Glomerular endothelial cell (primary cell): ENCODE measurements at regions not wholly inside any gene's neighbourhood (a gene's known extent, or its start where the extent isn't known, plus 50 kb on each side); places are given as distances from the start of the nearest gene placed in this dataset.

ENCODE experiments used
- DNase-seq: peaks from one replicate; pipeline ENCODE4 v3.0.0-alpha.2; 2011; ENCODE audit warnings: low read depth, low spot score; ENCODE audit errors: extremely low read depth

DNA sequence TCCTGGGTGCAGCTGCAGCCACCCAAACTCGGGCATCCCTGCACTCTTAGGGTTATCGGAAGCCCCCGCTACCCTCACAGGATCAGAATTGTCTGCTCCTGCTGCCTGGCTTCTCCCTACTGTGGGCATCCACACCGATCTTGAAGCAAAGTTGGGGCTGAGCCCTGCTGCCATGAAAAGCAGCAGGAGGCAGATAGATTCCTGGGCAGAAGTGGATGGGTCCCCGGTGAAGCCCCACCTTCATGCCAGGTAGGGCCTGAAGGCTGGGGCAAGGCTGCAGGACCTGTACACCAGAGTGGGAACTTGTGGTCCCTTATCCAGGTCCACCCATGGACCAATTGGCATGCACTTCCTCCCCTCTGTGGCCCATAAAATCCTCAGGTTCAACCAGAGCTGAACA is 922.6 kb upstream of the KCND2 start:
- no peak for DNase-seq

DNA sequence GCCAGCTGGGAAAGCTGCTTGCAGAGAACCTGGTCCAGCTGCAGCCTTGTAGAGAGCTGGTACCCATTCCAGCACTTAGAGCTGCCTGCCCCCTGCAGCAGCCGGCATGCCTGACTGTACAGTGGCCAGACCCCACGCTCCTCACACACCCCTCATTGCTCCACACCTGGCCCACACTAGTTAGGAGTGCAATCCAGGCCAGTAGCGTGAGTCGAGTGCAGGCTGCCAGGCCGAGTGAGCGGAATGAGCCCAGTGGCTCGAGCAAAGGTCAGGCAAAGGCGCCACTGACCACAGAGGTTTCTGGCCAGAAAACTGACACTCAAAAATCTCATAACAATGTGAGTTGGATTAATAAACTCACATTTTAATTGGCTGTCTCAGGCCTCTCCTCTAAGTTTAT is 921.7 kb upstream of the KCND2 start:
- DNase-seq: no peak

- DNase-seq: no peak
Measured at GRCh38 chr7:119374436-119374835, 898.5 kb upstream of the KCND2 start.

DNA sequence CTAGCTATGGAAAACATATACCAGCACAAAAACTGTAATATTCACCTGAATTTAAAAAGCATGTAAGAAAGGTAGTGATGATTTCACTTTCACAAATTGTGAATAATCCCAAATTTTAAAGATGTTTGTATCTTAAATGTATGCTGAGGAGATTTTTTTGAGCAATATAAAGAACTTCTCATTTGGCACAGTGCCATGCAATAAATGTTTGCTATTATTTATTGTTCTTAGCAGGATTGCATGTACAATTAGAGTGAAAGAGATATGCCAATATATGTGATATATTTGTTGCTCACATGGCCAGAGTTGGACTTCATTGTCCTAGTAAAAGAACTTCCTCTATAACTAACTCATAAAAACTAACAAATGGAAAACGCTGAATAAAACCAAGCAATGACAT is 895.1 kb upstream of the KCND2 start:
- DNase-seq: no peak

- no peak for DNase-seq
Measured at GRCh38 chr7:119382726-119383125, 890.2 kb upstream of the KCND2 start.

DNA sequence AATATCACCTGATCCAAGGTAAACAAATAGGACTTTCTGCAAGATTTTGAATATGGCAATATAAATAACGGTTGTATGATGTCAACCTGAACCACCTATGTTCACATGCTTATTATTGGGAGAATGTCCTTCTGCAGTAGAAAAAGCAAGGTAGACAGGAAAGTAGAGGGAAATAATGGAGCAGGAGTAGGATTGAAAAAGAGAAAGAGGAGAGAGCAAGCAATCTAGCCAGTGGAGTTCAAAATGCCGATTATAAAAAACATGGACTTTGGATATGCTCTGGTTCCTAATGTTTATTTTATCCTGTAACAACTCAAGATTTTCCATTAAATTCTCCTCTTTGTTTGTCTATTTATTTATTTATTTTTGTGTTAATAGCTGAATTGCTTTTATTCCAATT is 878.0 kb upstream of the KCND2 start:
- no peak for DNase-seq

DNA sequence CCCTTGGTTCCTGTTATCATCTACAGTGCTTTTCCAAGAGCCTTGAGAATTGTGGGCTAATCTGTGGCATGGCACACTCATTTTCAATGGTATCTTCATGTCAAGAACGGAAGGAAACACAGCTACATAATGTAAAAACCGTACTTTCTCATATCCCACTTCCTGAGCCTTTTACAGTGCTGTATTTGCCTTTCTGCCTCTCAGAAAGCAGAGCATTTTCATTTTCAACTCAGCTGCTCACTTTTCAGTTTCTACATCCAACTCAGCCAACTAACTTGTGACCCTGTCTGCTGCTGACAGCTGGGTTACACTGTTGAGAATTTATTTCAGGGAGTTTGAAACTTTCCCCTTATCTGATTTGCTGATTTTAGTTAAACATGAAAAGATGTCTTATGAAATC is 875.8 kb upstream of the KCND2 start:
- no peak for DNase-seq

DNA sequence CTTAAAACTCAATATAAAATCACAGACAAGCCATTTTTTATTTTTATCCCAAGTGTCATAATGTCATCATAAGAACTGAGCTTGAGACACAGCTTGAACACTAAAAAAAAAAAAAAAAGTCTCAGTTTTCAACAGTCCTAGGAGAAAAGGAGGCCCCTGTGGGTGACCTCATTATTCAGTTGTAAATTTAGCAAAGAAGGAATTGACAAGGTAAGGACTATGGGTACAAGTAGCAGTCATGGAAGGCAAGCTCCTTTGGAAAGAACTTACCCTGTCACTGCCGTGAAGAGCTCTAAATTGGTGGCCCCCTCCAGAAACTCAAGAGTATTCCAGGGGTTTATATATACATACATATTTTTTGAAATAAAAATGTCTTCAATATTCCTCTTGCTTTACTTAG is 864.4 kb upstream of the KCND2 start:
- DNase-seq: no peak

- DNase-seq: no peak
Measured at GRCh38 chr7:119413314-119413805, 859.6 kb upstream of the KCND2 start.

DNA sequence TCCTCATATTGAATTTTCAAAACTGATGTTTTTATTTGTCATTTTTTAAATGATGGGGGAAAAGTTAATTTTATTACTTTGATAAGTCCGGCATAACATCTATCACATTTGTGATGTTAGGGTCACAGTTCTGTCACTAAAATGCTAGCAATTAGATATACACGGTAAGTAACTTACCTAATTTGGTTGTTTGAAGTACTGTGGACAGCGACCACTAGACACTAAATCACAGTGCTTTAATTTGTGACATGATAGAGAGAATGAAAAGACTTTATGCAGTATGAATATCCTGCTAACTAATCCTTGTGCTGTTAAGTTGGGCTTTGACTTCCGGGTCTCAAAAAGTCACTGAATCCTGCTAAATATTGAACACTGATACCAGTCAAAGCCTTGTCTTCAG is 857.3 kb upstream of the KCND2 start:
- no peak for DNase-seq

GRCh38 chr7:119421657-119422056 is 851.3 kb upstream of the KCND2 start:
- no peak for DNase-seq

- no peak for DNase-seq
Measured at GRCh38 chr7:119436882-119437281, 836.1 kb upstream of the KCND2 start.

- no peak for DNase-seq
Measured at GRCh38 chr7:119438315-119438714, 834.7 kb upstream of the KCND2 start.

DNA sequence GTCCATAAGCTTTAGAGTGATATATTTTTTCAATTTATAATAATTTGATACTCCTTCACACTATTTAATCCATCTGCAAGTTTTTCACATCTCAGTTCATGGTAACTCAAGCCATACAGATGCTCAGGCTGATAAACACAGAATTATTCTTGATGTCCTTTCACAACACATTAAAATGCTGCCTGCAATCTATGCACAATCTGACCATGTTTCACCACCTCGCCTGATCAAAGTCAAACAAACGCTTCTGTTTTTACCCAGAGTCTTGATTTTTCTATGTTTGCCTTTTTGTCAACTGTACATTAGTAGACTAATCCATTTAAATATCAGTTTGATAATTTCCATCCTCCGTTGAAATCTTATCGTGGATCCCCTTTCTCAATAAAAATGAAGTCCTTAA is 833.8 kb upstream of the KCND2 start:
- no peak for DNase-seq

- DNase-seq: no peak
Measured at GRCh38 chr7:119452401-119452800, 820.6 kb upstream of the KCND2 start.

DNA sequence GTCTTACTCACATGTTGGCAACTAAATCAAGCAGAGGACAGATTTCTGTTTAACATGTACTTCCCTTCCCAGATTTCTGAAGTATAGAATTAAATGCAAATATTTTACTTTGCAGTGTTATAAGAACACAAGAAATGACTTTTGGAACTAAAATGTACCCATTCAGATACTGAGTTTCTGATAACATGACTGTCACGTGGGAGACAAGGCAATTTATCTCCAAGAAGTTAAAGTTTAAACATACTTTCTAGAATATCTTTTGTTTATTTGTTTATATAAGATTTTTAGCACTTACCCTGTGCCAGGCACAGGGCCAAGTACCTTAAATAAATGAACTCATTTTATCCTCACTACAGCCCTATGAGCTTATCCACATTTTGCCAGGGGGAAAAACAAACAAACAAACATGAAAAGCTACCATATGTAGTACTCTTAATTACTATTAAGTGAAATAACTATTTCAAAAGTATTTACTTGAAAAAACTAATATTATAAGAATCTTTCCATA is 807.1 kb upstream of the KCND2 start:
- no peak for DNase-seq

GRCh38 chr7:119472408-119473038 is 800.5 kb upstream of the KCND2 start:
- no peak for DNase-seq

- DNase-seq: no peak
Measured at GRCh38 chr7:119482209-119482608, 790.8 kb upstream of the KCND2 start.

DNA sequence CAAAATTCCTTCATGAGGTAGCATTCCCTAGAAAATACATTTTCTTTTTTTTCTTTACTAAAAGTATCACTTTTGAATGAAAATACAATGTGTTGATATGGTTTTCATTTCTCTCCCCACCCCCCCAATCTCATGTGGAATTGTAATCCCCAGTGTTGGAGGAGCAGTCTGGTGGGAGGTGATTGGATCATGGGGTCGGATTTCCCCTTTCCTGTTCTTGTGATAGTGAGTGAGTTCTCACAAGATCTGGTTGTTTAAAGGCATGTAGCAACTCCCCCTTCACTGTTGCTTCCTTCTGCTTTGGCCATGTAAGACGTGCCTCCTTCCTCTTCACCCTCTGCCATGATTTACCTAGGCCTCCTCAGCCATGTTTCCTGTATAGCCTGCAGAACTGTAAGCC is 790.3 kb upstream of the KCND2 start:
- no peak for DNase-seq

DNA sequence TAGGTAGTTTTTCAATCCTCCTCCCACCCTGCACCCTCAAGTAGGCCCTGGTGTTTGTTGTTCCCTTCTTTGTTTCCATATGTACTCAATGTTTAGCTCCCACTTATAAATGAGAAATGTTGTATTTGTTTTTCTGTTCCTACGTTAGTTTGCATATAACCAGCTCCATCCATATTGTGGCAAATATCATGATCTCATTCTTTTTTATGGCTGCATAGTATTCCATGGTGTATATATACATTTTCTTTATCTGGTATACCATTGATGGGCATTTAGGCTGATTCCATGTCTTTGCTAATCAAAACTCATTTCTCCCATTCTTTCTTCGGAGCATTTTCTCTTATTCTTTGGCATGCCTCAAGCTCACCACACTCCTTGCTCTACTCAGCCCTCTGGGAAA is 789.6 kb upstream of the KCND2 start:
- no peak for DNase-seq

DNA sequence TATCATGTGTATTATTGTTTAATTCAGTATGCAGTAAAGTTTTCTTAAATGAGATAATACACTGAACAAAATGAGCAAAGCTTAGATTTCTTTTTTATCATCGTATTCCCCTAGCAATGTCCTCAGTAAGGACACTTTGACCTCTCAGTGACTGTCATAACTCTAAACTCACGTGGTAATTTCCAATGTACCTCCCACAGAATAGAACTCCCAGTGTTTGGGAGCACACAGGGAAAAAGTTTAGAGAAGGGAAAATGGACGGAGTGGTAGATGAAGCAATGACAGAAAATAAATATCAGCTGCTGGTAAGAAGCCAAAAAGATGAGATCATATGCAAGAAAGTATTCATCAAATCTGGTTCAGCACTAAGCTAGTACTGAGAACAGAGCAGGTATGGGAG is 758.6 kb upstream of the KCND2 start:
- no peak for DNase-seq

- no peak for DNase-seq
Measured at GRCh38 chr7:119515214-119515613, 757.8 kb upstream of the KCND2 start.

GRCh38 chr7:119515962-119516361 is 757.0 kb upstream of the KCND2 start:
- no peak for DNase-seq
